ENCODE measurements at regions not wholly inside any gene's neighbourhood (a gene's known extent, or its start where the extent isn't known, plus 50 kb on each side); places are given as distances from the start of the nearest gene placed in this dataset.

DNA sequence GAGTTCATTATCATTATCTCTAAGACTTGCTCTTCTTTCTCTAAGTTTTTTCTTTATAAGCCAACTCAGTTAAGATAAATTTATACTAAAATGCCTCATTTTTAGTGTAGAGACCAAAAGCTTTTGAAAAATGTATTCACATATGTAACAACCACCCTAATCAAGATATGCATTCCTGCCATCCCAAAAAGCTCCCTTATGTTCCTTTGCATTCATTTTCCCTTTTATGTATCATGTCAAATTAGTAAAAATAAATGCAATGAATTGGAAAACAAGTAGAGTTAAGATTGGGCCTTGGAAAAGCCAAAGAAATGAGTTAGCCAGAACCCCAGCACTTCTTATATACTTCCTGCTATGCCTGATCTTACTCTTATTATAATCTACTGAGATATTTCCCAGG, 62.2 kb downstream of the NPY2R start:
- H3K4me1 ChIP-seq (ENCODE audit: insufficient read depth, low read length) = no peaks in the 10 kb centered on the region
- in situ Hi-C loops (cut with HindIII; ENCODE audit: extremely low pct_ligation_motif_present, low pct_unique_long_range_greater_than_20kb) (no loop called here), intact Hi-C loops (cut with micrococcal nuclease; ENCODE audit: unreplicated experiment) (no loop called here)
- POLR2A ChIA-PET = no interaction called here
- no peak overlapping the region for H3K9ac ChIP-seq (ENCODE audit: insufficient read depth, low read depth, low read length)
- no peaks in the 10 kb centered on the region for H3K27me3 ChIP-seq (ENCODE audit: control insufficient read depth in 1 of 2, insufficient read depth in 2 of 2, low read length in 2 of 2)
- H2AFZ ChIP-seq (ENCODE audit: low read length) = no peak overlapping the region
- H3K4me2 ChIP-seq (ENCODE audit: low read depth, low read length) = no peak overlapping the region
- DNase-seq (ENCODE audit: low spot score) (no peak), ATAC-seq (no peak), FAIRE-seq (no peak)
- H3K36me3 ChIP-seq (replicated peaks in 1 of 2; ENCODE audit: control insufficient read depth in 1 of 2, insufficient read depth in 2 of 2, low read length in 2 of 2) = no peaks in the 10 kb centered on the region
- CTCF ChIA-PET (ENCODE audit: low intra/inter-chr PET ratio, low total read pairs) = no interaction called here
- no peak overlapping the region for H3K27ac ChIP-seq (ENCODE audit: extremely low read length, insufficient read depth, low read length)
- H3K9me3 ChIP-seq (ENCODE audit: low read length) = peaks cover 38% of the 10 kb centered on the region
- no peak for TF ChIP-seq MXD3 (CRISPR knock-in tag; IDR thresholded peaks at IDR 0.05)
- no peak for TF ChIP-seq U2AF2 (IDR thresholded peaks at IDR 0.05; ENCODE audit: low read depth, low read length)
- TF ChIP-seq ZNF607 (CRISPR knock-in tag; IDR thresholded peaks at IDR 0.05; ENCODE audit: borderline replicate concordance) = no peak
- no peak for TF ChIP-seq ZBTB7B (CRISPR knock-in tag; IDR thresholded peaks at IDR 0.05)
- no peak for TF ChIP-seq ZNF263 (CRISPR knock-in tag; IDR thresholded peaks at IDR 0.05)
- no peak for TF ChIP-seq ZNF557 (CRISPR knock-in tag; IDR thresholded peaks at IDR 0.05)
- TF ChIP-seq PAXIP1 (CRISPR knock-in tag; conservative IDR thresholded peaks at IDR 0.05) = no peak
- no peak for TF ChIP-seq MBNL3 (CRISPR knock-in tag; conservative IDR thresholded peaks at IDR 0.05)
- no peak for TF ChIP-seq ZNF432 (CRISPR knock-in tag; IDR thresholded peaks at IDR 0.05; ENCODE audit: borderline replicate concordance)
- TF ChIP-seq ZNF430 (CRISPR knock-in tag; IDR thresholded peaks at IDR 0.05) = no peak
- TF ChIP-seq, protein P1, sequence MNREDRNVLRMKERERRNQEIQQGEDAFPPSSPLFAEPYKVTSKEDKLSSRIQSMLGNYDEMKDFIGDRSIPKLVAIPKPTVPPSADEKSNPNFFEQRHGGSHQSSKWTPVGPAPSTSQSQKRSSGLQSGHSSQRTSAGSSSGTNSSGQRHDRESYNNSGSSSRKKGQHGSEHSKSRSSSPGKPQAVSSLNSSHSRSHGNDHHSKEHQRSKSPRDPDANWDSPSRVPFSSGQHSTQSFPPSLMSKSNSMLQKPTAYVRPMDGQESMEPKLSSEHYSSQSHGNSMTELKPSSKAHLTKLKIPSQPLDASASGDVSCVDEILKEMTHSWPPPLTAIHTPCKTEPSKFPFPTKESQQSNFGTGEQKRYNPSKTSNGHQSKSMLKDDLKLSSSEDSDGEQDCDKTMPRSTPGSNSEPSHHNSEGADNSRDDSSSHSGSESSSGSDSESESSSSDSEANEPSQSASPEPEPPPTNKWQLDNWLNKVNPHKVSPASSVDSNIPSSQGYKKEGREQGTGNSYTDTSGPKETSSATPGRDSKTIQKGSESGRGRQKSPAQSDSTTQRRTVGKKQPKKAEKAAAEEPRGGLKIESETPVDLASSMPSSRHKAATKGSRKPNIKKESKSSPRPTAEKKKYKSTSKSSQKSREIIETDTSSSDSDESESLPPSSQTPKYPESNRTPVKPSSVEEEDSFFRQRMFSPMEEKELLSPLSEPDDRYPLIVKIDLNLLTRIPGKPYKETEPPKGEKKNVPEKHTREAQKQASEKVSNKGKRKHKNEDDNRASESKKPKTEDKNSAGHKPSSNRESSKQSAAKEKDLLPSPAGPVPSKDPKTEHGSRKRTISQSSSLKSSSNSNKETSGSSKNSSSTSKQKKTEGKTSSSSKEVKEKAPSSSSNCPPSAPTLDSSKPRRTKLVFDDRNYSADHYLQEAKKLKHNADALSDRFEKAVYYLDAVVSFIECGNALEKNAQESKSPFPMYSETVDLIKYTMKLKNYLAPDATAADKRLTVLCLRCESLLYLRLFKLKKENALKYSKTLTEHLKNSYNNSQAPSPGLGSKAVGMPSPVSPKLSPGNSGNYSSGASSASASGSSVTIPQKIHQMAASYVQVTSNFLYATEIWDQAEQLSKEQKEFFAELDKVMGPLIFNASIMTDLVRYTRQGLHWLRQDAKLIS (CRISPR knock-in tag; IDR thresholded peaks at IDR 0.05) = no peak
- BruUV-seq (replicated peaks) = no TSS peak
- H3K79me2 ChIP-seq (ENCODE audit: insufficient read depth, low read length) = no peaks in the 10 kb centered on the region
- no peak overlapping the region for H3K4me3 ChIP-seq (replicated peaks in 1 of 3; ENCODE audit: insufficient read depth in 1 of 3, low read depth in 2 of 3, low read length in 3 of 3)
- H4K20me1 ChIP-seq (ENCODE audit: insufficient read depth, low read length) = no peaks in the 10 kb centered on the region
